CD4-positive, alpha-beta T cell (primary cell): ENCODE measurements at regions not wholly inside any gene's neighbourhood (a gene's known extent, or its start where the extent isn't known, plus 50 kb on each side); places are given as distances from the start of the nearest gene placed in this dataset.

Experiments
- ATAC-seq: fragments of 200-7000 bp; cut with Tn5 transposase; one replicate; pipeline ENCODE4 v1.10.0; 2022; ENCODE audit warnings: mild to moderate bottlenecking; ENCODE audit not compliant: poor library complexity
- CTCF ChIA-PET: fragments of 350-600 bp; sonication (Branson Sonifier 250); formaldehyde crosslinking; loops from one replicate; lab custom pipeline; 2021; ENCODE audit warnings: antibody characterized with exemption, inconsistent platforms; lab: Charles Lee
- POLR2A ChIA-PET: fragments of 350-600 bp; sonication (Branson Sonifier 250); formaldehyde crosslinking; loops from one replicate; lab custom pipeline; 2021; ENCODE audit warnings: antibody characterized with exemption, inconsistent platforms; lab: Charles Lee
- DNase-seq, 14 experiments: peaks; one replicate each; pipeline ENCODE4 v3.0.0-alpha.2; 2013 to 2020; ENCODE audit warnings: mixed read lengths in 2 of 14
- H3K27ac ChIP-seq, 2 donors: one replicate each; pipeline versions ENCODE4 v1.5.1 to v1.7.0; 2013; ENCODE audit warnings: low read length in 2 of 2, low read depth in 1 of 2, mild to moderate bottlenecking in 1 of 2
- H3K27me3 ChIP-seq, 2 experiments: 1 replicate in 1 of 2; 2 replicates in 1 of 2; pipeline versions ENCODE4 v1.6.1 to v1.7.0; 2013; ENCODE audit warnings: low read length in 2 of 2, control low read depth in 1 of 2, mild to moderate bottlenecking in 1 of 2, moderate library complexity in 1 of 2; ENCODE audit not compliant: insufficient read depth in 2 of 2, control insufficient read depth in 1 of 2
- H3K36me3 ChIP-seq: one replicate; pipeline ENCODE4 v1.6.1; 2013; ENCODE audit warnings: low read length, control low read depth; ENCODE audit not compliant: insufficient read depth
- H3K4me1 ChIP-seq: one replicate; pipeline ENCODE4 v1.6.1; 2013; ENCODE audit warnings: low read length, control low read depth; ENCODE audit not compliant: insufficient read depth
- H3K4me3 ChIP-seq: one replicate; pipeline ENCODE4 v1.5.1; 2013; ENCODE audit warnings: mild to moderate bottlenecking, low read length, moderate library complexity
- H3K9me3 ChIP-seq, 2 experiments: 1 replicate in 1 of 2; 2 replicates in 1 of 2; pipeline versions ENCODE4 v1.6.1 to v1.7.0; 2013; ENCODE audit warnings: low read length in 2 of 2, mild to moderate bottlenecking in 2 of 2, control low read depth in 1 of 2, moderate library complexity in 1 of 2; ENCODE audit not compliant: control insufficient read depth in 1 of 2, insufficient read depth in 1 of 2
- H3K27ac Mint-ChIP-seq: one replicate; pipeline ENCODE4 v1.8.0; 2020; ENCODE audit warnings: mixed read lengths
- H3K27me3 Mint-ChIP-seq: one replicate; pipeline ENCODE4 v1.8.0; 2021; ENCODE audit warnings: mixed read lengths
- H3K36me3 Mint-ChIP-seq: one replicate; pipeline ENCODE4 v1.8.0; 2021; ENCODE audit warnings: low read depth, mixed read lengths
- H3K4me1 Mint-ChIP-seq: one replicate; pipeline ENCODE4 v1.8.0; 2021; ENCODE audit warnings: low read depth, mixed read lengths
- H3K4me3 Mint-ChIP-seq: one replicate; pipeline ENCODE4 v1.8.0; 2020; ENCODE audit warnings: mild to moderate bottlenecking, mixed read lengths
- H3K9me3 Mint-ChIP-seq: one replicate; pipeline ENCODE4 v1.8.0; 2020; ENCODE audit warnings: mixed read lengths
- intact Hi-C, 2 experiments: fragments of 100-400 bp; cut with DNase I in 1 of 2; cut with micrococcal nuclease in 1 of 2; formaldehyde crosslinking; loops; one replicate each; pipeline versions ENCODE4 v1.15.1 to v1.9.0; 2023 to 2025; cut with DNase I, micrococcal nuclease
- TF ChIP-seq, protein P1 (sequence below): fragments of 200-600 bp; IDR thresholded peaks from one replicate; pipeline ENCODE4 v1.8.0; 2022; ENCODE audit warnings: antibody characterized with exemption, mild to moderate bottlenecking

- Histone ChIP-seq H3K4me1 (no peaks in the 10 kb centered on the region), H3K36me3 (no peaks in the 10 kb centered on the region), H3K27me3 (no peaks in the 10 kb centered on the region), H3K4me3 (no peak overlapping the region), H3K9me3 (no peaks in the 10 kb centered on the region), H3K27ac (no peak overlapping the region)
- ChIA-PET POLR2A (no interaction called here), CTCF (no interaction called here)
- TF ChIP-seq, protein P1, sequence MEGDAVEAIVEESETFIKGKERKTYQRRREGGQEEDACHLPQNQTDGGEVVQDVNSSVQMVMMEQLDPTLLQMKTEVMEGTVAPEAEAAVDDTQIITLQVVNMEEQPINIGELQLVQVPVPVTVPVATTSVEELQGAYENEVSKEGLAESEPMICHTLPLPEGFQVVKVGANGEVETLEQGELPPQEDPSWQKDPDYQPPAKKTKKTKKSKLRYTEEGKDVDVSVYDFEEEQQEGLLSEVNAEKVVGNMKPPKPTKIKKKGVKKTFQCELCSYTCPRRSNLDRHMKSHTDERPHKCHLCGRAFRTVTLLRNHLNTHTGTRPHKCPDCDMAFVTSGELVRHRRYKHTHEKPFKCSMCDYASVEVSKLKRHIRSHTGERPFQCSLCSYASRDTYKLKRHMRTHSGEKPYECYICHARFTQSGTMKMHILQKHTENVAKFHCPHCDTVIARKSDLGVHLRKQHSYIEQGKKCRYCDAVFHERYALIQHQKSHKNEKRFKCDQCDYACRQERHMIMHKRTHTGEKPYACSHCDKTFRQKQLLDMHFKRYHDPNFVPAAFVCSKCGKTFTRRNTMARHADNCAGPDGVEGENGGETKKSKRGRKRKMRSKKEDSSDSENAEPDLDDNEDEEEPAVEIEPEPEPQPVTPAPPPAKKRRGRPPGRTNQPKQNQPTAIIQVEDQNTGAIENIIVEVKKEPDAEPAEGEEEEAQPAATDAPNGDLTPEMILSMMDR = no peak
- intact Hi-C loops = no loop called here
- Mint-ChIP-seq H3K27me3 (no peaks in the 10 kb centered on the region), H3K27ac (no peak overlapping the region), H3K4me3 (no peak overlapping the region), H3K36me3 (no peaks in the 10 kb centered on the region), H3K4me1 (no peaks in the 10 kb centered on the region), H3K9me3 (peaks cover 3% of the 10 kb centered on the region)
- DNase-seq (no peak), ATAC-seq (no peak)
Measured at GRCh38 chr12:29970501-29970900, 186.8 kb upstream of the TMTC1 start.

GRCh38 chr12:29962276-29963035, 178.7 kb upstream of the TMTC1 start:
- POLR2A ChIA-PET = no interaction called here
- TF ChIP-seq, protein P1 = no peak
- H3K4me3 Mint-ChIP-seq = no peak overlapping the region

GRCh38 chr12:29961231-29961630, 177.5 kb upstream of the TMTC1 start:
- no peak overlapping the region for H3K4me3 ChIP-seq
- no peaks in the 10 kb centered on the region for H3K36me3 ChIP-seq
- H3K27ac Mint-ChIP-seq = no peak overlapping the region
- no peak overlapping the region for H3K4me3 Mint-ChIP-seq
- no peak for DNase-seq
- no peaks in the 10 kb centered on the region for H3K9me3 Mint-ChIP-seq
- no peaks in the 10 kb centered on the region for H3K4me1 Mint-ChIP-seq
- POLR2A ChIA-PET = no interaction called here
- intact Hi-C loops = no loop called here
- H3K9me3 ChIP-seq = no peaks in the 10 kb centered on the region
- ATAC-seq = no peak
- H3K4me1 ChIP-seq = no peaks in the 10 kb centered on the region
- CTCF ChIA-PET = no interaction called here
- H3K36me3 Mint-ChIP-seq = no peaks in the 10 kb centered on the region
- H3K27me3 ChIP-seq = no peaks in the 10 kb centered on the region
- no peak overlapping the region for H3K27ac ChIP-seq
- TF ChIP-seq, protein P1 = no peak
- no peaks in the 10 kb centered on the region for H3K27me3 Mint-ChIP-seq

More at GRCh38 chr12:29962276-29963035, 178.7 kb upstream of the TMTC1 start:
- no peaks in the 10 kb centered on the region for H3K27me3 ChIP-seq
- Mint-ChIP-seq H3K27ac (no peak overlapping the region), H3K36me3 (no peaks in the 10 kb centered on the region), H3K9me3 (no peaks in the 10 kb centered on the region), H3K4me1 (no peaks in the 10 kb centered on the region), H3K27me3 (no peaks in the 10 kb centered on the region)
- no peak overlapping the region for H3K4me3 ChIP-seq
- H3K27ac ChIP-seq = no peak overlapping the region
- H3K36me3 ChIP-seq = no peaks in the 10 kb centered on the region
- DNase-seq = no peak
- CTCF ChIA-PET = no interaction called here
- no peaks in the 10 kb centered on the region for H3K9me3 ChIP-seq
- intact Hi-C loops = no loop called here
- no peaks in the 10 kb centered on the region for H3K4me1 ChIP-seq
- ATAC-seq = no peak
